Panc1 (cell line): ENCODE measurements at regions not wholly inside any gene's neighbourhood (a gene's known extent, or its start where the extent isn't known, plus 50 kb on each side); places are given as distances from the start of the nearest gene placed in this dataset.

ENCODE experiments used
- POLR2AphosphoS5 ChIP-seq: IDR thresholded peaks from 2 replicates; pipeline ENCODE4 v1.6.1; 2012; ENCODE audit warnings: mild to moderate bottlenecking, low read depth, low read length, moderate library complexity
- TF ChIP-seq, protein P1 (sequence below): fragments of 450-650 bp; IDR thresholded peaks from 2 replicates; pipeline ENCODE4 v1.5.1; 2017; ENCODE audit warnings: mild to moderate bottlenecking
- TF ChIP-seq, protein P2 (sequence below), 2 experiments: IDR thresholded peaks; 2 replicates each; pipeline ENCODE4 v1.6.1; 2011 to 2012; ENCODE audit warnings: low read depth in 2 of 2, control low read depth in 1 of 2, low read length in 1 of 2, mild to moderate bottlenecking in 1 of 2, moderate library complexity in 1 of 2; ENCODE audit not compliant: insufficient read depth in 1 of 2

DNA sequence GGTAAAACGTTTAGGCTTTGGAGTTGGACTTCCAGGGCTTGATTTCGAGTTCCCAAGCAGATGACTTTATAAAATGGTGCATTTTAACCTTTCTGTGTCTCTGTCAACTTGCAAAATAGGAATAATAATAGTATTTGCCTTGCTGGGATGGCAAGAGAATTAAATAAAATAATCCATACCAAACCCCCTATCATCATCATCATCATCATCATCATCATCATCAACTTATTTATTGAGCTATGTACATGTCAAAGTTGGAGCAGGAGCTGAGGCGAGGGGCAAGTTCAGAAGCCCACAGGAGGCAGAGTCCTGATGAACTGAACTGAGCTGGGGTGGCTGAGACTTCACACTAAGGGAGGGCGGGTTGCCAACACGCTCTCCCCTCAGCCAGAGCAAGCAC is 51.7 kb upstream of the KCNMA1 start:
- TF ChIP-seq, protein P1, sequence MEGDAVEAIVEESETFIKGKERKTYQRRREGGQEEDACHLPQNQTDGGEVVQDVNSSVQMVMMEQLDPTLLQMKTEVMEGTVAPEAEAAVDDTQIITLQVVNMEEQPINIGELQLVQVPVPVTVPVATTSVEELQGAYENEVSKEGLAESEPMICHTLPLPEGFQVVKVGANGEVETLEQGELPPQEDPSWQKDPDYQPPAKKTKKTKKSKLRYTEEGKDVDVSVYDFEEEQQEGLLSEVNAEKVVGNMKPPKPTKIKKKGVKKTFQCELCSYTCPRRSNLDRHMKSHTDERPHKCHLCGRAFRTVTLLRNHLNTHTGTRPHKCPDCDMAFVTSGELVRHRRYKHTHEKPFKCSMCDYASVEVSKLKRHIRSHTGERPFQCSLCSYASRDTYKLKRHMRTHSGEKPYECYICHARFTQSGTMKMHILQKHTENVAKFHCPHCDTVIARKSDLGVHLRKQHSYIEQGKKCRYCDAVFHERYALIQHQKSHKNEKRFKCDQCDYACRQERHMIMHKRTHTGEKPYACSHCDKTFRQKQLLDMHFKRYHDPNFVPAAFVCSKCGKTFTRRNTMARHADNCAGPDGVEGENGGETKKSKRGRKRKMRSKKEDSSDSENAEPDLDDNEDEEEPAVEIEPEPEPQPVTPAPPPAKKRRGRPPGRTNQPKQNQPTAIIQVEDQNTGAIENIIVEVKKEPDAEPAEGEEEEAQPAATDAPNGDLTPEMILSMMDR, result no peak
- no peak for TF ChIP-seq POLR2AphosphoS5
- TF ChIP-seq, protein P2, sequence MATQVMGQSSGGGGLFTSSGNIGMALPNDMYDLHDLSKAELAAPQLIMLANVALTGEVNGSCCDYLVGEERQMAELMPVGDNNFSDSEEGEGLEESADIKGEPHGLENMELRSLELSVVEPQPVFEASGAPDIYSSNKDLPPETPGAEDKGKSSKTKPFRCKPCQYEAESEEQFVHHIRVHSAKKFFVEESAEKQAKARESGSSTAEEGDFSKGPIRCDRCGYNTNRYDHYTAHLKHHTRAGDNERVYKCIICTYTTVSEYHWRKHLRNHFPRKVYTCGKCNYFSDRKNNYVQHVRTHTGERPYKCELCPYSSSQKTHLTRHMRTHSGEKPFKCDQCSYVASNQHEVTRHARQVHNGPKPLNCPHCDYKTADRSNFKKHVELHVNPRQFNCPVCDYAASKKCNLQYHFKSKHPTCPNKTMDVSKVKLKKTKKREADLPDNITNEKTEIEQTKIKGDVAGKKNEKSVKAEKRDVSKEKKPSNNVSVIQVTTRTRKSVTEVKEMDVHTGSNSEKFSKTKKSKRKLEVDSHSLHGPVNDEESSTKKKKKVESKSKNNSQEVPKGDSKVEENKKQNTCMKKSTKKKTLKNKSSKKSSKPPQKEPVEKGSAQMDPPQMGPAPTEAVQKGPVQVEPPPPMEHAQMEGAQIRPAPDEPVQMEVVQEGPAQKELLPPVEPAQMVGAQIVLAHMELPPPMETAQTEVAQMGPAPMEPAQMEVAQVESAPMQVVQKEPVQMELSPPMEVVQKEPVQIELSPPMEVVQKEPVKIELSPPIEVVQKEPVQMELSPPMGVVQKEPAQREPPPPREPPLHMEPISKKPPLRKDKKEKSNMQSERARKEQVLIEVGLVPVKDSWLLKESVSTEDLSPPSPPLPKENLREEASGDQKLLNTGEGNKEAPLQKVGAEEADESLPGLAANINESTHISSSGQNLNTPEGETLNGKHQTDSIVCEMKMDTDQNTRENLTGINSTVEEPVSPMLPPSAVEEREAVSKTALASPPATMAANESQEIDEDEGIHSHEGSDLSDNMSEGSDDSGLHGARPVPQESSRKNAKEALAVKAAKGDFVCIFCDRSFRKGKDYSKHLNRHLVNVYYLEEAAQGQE (IDR thresholded peaks at IDR 0.05; ENCODE audit: insufficient read depth in 1 of 2, low read depth in 2 of 2, low read length in 1 of 2), result no peak
